A673 (cell line): ENCODE measurements at regions not wholly inside any gene's neighbourhood (a gene's known extent, or its start where the extent isn't known, plus 50 kb on each side); places are given as distances from the start of the nearest gene placed in this dataset.

Source experiments
- BruUV-seq: library from RNA; stranded (reverse); fragments of 400-500 nt; replicated peaks from 2 replicates; lab custom pipeline; 2021; lab: Mats Ljungman, UMichigan
- CTCF ChIA-PET: fragments of 300-600 bp; sonication (Branson Sonifier 250); formaldehyde crosslinking; loops from one replicate; lab custom pipeline; 2022; ENCODE audit warnings: antibody characterized with exemption; lab: Charles Lee
- POLR2A ChIA-PET: fragments of 300-600 bp; sonication (Branson Sonifier 250); formaldehyde crosslinking; loops from one replicate; lab custom pipeline; 2022; ENCODE audit warnings: antibody characterized with exemption; ENCODE audit not compliant: low non-redundant PET; lab: Charles Lee
- DNase-seq: peaks from one replicate; pipeline ENCODE4 v3.0.0-alpha.2; 2015; ENCODE audit warnings: low spot score
- H3K27ac ChIP-seq: fragments of 200-600 bp; sonication (generic); 2 replicates; pipeline ENCODE4 v1.5.1; 2016; ENCODE audit warnings: mixed run types, low read depth, mild to moderate bottlenecking, mixed read lengths, antibody characterized with exemption, low read length; ENCODE audit not compliant: poor library complexity, severe bottlenecking
- H3K27me3 ChIP-seq: fragments of 200-600 bp; sonication (generic); replicated peaks from 2 replicates; pipeline ENCODE4 v1.6.1; 2017; ENCODE audit warnings: mixed run types, low read depth, mild to moderate bottlenecking, mixed read lengths, antibody characterized with exemption, low read length; ENCODE audit not compliant: insufficient read depth, poor library complexity
- H3K36me3 ChIP-seq: fragments of 200-600 bp; sonication (generic); 2 replicates; pipeline ENCODE4 v1.6.1; 2016; ENCODE audit warnings: mixed run types, mild to moderate bottlenecking, mixed read lengths, antibody characterized with exemption, low read length; ENCODE audit not compliant: insufficient read depth, poor library complexity, severe bottlenecking
- H3K4me1 ChIP-seq: fragments of 200-600 bp; sonication (generic); 2 replicates; pipeline ENCODE4 v1.6.1; 2017; ENCODE audit warnings: mixed run types, mild to moderate bottlenecking, mixed read lengths, antibody characterized with exemption, low read length; ENCODE audit not compliant: insufficient read depth, poor library complexity, severe bottlenecking
- H3K4me3 ChIP-seq: fragments of 200-600 bp; sonication (generic); 2 replicates; pipeline ENCODE4 v1.5.1; 2016; ENCODE audit warnings: low read depth, mixed run types, mild to moderate bottlenecking, mixed read lengths, low read length; ENCODE audit not compliant: poor library complexity, severe bottlenecking
- H3K9me3 ChIP-seq: fragments of 200-600 bp; sonication (generic); 2 replicates; pipeline ENCODE4 v1.6.1; 2016; ENCODE audit warnings: mixed run types, low read depth, mild to moderate bottlenecking, mixed read lengths, antibody characterized with exemption, low read length; ENCODE audit not compliant: poor library complexity, severe bottlenecking
- CTCF ChIP-seq: fragments of 300-800, 200-600 bp; sonication (generic); conservative IDR thresholded peaks from 2 replicates; pipeline ENCODE4 v1.5.1; 2017; ENCODE audit warnings: low read depth, mild to moderate bottlenecking, antibody characterized with exemption, low read length, moderate library complexity, mixed read lengths
- EZH2 ChIP-seq: fragments of 200-600 bp; sonication (generic); IDR thresholded peaks from 2 replicates; pipeline ENCODE4 v1.6.1; 2017; ENCODE audit warnings: borderline replicate concordance, low read depth, mild to moderate bottlenecking, mixed read lengths, antibody characterized with exemption, low read length; ENCODE audit not compliant: poor library complexity, severe bottlenecking
- intact Hi-C: fragments of 100-400 bp; cut with micrococcal nuclease; formaldehyde crosslinking; loops from one replicate; pipeline ENCODE4 v1.10.0; 2022; ENCODE audit not compliant: unreplicated experiment

DNA sequence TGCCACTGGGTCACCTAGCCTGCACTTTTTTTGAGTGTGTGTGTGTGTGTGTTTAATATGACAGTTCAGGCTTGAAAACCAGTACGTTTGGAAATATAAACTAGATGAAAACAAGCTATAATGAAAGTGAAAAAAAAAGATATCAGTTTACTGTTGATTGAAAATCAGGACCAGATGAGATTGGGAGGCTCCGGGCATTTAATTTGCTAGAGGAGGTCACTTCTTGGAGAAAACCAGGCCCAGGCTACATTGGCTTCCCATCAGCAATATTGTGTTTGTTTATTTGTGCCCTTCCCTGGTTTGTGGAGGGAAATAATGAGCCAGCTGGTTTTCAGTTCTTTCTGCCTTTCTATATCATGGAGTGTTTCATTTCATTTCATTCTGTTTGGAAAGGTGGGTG, 246.6 kb upstream of the JAG1 start:
- CTCF ChIA-PET: no interaction called here
- intact Hi-C loops: no loop called here
- BruUV-seq: no TSS peak

GRCh38 chr20:10921491-10922010, 247.8 kb upstream of the JAG1 start:
- CTCF ChIA-PET: no interaction called here
- H3K9me3 ChIP-seq: no peaks in the 10 kb centered on the region
- no TSS peak for BruUV-seq

More for the DNA sequence above, 246.6 kb upstream of the JAG1 start:
- TF ChIP-seq EZH2: no peak
- TF ChIP-seq CTCF: no peak
- POLR2A ChIA-PET: no interaction called here
- Histone ChIP-seq H3K9me3 (no peaks in the 10 kb centered on the region), H3K4me3 (no peak overlapping the region), H3K27me3 (no peaks in the 10 kb centered on the region), H3K36me3 (no peaks in the 10 kb centered on the region), H3K27ac (no peak overlapping the region), H3K4me1 (peaks cover 7% of the 10 kb centered on the region)
- no peak for DNase-seq

DNA sequence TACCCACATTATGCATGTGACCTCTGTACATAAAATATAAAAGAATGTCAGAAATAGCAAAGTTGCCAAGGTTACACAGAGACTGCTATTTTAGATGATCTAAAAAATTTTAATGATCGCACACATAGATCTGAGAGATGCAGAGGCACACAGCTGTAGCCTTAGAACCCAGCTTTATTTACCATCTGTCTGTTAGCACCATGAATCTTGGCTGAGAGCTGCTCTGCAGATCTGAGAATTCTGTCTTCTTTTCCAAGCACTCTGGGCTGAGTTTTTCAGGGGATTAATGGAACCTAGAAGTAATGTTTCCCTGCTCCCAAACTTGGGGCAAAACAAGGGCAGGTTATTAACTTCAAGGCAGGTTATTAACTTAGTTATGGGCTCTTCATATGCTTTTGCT, 248.7 kb upstream of the JAG1 start:
- Histone ChIP-seq H3K9me3 (no peaks in the 10 kb centered on the region), H3K36me3 (no peaks in the 10 kb centered on the region), H3K4me1 (peaks cover 7% of the 10 kb centered on the region), H3K27me3 (no peaks in the 10 kb centered on the region), H3K4me3 (no peak overlapping the region), H3K27ac (no peak overlapping the region)
- no peak for DNase-seq
- POLR2A ChIA-PET: no interaction called here
- CTCF ChIA-PET: no interaction called here
- intact Hi-C loops: no loop called here
- TF ChIP-seq CTCF: no peak
- no peak for TF ChIP-seq EZH2
- BruUV-seq: no TSS peak

More at GRCh38 chr20:10921491-10922010, 247.8 kb upstream of the JAG1 start:
- Histone ChIP-seq H3K4me3 (no peak overlapping the region), H3K4me1 (peaks cover 7% of the 10 kb centered on the region), H3K27me3 (no peaks in the 10 kb centered on the region), H3K36me3 (no peaks in the 10 kb centered on the region), H3K27ac (no peak overlapping the region)
- TF ChIP-seq EZH2 (no peak), CTCF (no peak)
- POLR2A ChIA-PET: no interaction called here
- DNase-seq: no peak
- intact Hi-C loops: no loop called here
